Activated naive CD4-positive, alpha-beta T cell treated with anti-CD3 and anti-CD28 coated beads, Interleukin-2, amount 50 U/mL, for 24 hours (primary cell): ENCODE measurements at regions not wholly inside any gene's neighbourhood (a gene's known extent, or its start where the extent isn't known, plus 50 kb on each side); places are given as distances from the start of the nearest gene placed in this dataset.

Experiments used
- H3K27ac Mint-ChIP-seq: one replicate; pipeline ENCODE4 v1.8.0; 2021; ENCODE audit warnings: mild to moderate bottlenecking, mixed read lengths
- H3K27me3 Mint-ChIP-seq: one replicate; pipeline ENCODE4 v1.8.0; 2021; ENCODE audit warnings: mixed read lengths
- H3K36me3 Mint-ChIP-seq: one replicate; pipeline ENCODE4 v1.8.0; 2021; ENCODE audit warnings: mixed read lengths
- H3K4me1 Mint-ChIP-seq: one replicate; pipeline ENCODE4 v1.8.0; 2021; ENCODE audit warnings: mixed read lengths
- H3K4me3 Mint-ChIP-seq: one replicate; pipeline ENCODE4 v1.8.0; 2021; ENCODE audit warnings: mild to moderate bottlenecking, mixed read lengths
- H3K9me3 Mint-ChIP-seq: one replicate; pipeline ENCODE4 v1.8.0; 2021; ENCODE audit warnings: mixed read lengths

DNA sequence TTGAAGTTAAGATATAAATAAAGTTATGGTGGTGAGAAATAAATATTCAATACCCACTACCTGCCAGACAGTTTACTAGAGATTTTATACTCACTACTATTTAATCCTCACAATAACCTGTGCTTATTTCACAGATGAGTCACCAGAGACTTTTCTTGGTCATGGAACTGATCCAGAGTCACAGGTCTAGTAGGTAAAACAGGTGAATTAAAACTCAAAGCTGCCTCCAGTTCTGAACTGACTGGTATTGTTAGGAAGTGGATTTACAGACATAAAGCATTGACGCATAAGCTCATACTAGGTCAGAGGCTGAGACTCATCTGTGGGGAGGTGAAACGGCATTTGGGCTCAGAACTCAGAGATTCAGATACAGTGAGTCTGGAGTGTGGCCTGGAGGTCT lies 1009.9 kb downstream of the AGBL1 start:
- Mint-ChIP-seq H3K27ac (no peak overlapping the region), H3K27me3 (no peaks in the 10 kb centered on the region), H3K4me3 (no peak overlapping the region), H3K36me3 (no peaks in the 10 kb centered on the region), H3K9me3 (no peaks in the 10 kb centered on the region), H3K4me1 (no peaks in the 10 kb centered on the region)

DNA sequence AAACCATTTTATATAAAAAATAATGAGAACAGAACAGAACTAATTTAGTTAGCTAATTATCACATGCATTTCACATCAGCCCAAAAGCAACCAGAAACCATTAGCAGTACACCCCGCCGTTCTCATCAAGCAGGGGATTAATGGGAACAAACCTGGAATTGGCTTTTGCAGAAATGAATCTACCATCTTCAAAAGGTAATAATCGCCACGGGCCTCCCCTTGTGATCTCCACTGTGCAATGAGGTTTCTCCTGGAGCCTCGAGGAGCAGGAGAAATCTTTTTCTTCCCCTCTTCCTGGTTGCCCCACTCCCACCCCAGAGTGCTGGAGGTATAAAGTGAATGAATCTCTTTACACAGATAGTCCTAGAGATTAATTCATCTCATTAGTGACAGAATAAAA lies 1003.5 kb downstream of the AGBL1 start:
- Mint-ChIP-seq H3K36me3 (no peaks in the 10 kb centered on the region), H3K9me3 (peaks cover 4% of the 10 kb centered on the region), H3K27ac (no peak overlapping the region), H3K4me3 (no peak overlapping the region), H3K27me3 (peaks cover 4% of the 10 kb centered on the region), H3K4me1 (no peaks in the 10 kb centered on the region)

DNA sequence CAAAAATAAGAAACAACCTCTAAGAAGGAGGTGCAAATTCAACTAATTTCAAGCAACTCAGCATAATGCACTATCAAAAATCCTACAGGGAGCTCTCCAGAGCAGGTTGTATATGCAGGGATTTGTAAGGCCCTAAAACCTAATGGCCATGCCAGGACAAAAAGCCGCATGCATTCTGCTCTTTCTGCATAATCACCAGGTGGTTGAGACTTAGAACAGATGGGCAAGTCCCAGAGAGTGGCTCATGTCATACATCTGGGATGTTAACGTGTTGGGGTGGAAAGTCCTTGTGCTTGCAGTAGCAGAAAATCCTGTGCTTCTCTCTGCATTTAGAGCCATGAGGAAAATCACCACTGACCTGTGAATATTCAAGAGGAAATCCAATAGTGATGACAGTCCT lies 1002.9 kb downstream of the AGBL1 start:
- Mint-ChIP-seq H3K36me3 (no peaks in the 10 kb centered on the region), H3K27me3 (peaks cover 4% of the 10 kb centered on the region), H3K27ac (no peak overlapping the region), H3K4me1 (no peaks in the 10 kb centered on the region), H3K9me3 (peaks cover 4% of the 10 kb centered on the region), H3K4me3 (no peak overlapping the region)

DNA sequence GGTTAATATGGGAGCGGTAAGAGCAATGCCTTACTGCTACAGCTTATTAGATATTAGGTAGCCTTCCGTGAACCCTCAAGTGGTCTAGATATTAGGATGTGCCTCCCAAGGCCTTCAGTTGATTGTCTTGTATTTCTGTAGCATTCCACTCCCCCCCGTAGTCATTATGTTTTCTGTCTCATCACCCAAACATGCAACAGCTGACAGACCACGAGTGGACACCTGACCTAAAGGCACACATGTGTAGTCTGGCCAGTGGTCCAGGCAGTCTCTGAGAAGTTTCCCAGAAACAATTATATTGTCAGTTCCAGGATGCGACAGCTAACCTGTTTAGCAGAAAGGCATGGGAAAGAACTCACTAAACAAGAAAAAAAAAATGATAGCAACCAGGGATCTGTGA lies 1000.9 kb downstream of the AGBL1 start:
- no peak overlapping the region for H3K4me3 Mint-ChIP-seq
- H3K9me3 Mint-ChIP-seq: peaks cover 4% of the 10 kb centered on the region
- H3K27me3 Mint-ChIP-seq: peaks cover 4% of the 10 kb centered on the region
- no peaks in the 10 kb centered on the region for H3K36me3 Mint-ChIP-seq
- no peaks in the 10 kb centered on the region for H3K4me1 Mint-ChIP-seq
- no peak overlapping the region for H3K27ac Mint-ChIP-seq
